ENCODE measurements at regions not wholly inside any gene's neighbourhood (a gene's known extent, or its start where the extent isn't known, plus 50 kb on each side); places are given as distances from the start of the nearest gene placed in this dataset.

- no peak for DNase-seq (ENCODE audit: low read depth in 3 of 3, low spot score in 2 of 3)
These were observed 140.6 kb downstream of the URI1 start for GRCh38 chr19:30082611-30083010.

- no peak for DNase-seq (ENCODE audit: low read depth in 3 of 3, low spot score in 2 of 3)
These were observed 141.2 kb downstream of the URI1 start for GRCh38 chr19:30083125-30083681.

DNA sequence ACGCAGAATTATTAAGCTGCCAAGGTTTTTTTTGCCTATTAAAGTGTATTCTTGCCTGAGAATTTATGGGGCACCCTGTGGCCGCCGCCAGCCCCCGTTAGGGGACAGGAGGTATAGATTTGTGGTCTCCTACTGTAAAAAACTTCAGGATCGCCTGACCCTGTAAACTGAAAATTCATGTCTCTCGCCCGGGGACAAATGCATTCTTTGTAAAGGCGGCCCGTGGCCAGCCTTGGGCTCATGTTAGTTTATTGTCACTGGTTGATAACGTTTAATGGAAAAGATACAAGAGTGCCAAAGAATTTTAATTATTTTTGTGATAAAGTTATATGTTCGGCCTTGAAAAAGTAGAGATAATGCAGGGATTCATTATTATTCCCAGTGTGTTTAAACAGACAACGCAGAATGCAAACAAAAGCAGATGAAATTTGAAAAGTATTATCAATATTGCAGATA lies 141.7 kb downstream of the URI1 start:
- DNase-seq (ENCODE audit: low read depth in 3 of 3, low spot score in 2 of 3), result no peak

DNA sequence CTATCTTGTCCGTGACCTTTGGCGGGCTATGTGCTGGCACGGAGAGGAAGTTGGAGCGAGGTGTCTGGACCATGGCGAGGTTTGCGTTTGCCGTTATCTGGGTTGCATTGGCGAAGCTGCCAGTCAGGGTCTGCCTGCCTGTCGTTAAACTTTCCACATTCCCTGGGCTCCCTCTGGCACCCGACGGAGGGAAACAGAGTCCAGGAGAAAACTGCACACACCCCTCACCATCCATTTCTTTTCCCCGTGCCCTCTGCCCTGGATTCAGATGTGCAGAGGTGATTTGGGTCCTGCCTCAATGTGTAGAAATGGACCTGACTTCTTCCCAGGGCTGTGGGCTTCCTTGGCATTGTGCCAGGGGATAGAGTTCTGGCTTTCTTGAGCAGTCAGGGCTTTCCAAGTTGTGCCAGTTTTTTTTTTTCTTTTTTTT lies 142.4 kb downstream of the URI1 start:
- DNase-seq (ENCODE audit: low read depth in 3 of 3, low spot score in 2 of 3), result no peak

- DNase-seq (ENCODE audit: low read depth in 3 of 3, low spot score in 2 of 3), result no peak
These were observed 143.4 kb downstream of the URI1 start for GRCh38 chr19:30085394-30085793.

DNA sequence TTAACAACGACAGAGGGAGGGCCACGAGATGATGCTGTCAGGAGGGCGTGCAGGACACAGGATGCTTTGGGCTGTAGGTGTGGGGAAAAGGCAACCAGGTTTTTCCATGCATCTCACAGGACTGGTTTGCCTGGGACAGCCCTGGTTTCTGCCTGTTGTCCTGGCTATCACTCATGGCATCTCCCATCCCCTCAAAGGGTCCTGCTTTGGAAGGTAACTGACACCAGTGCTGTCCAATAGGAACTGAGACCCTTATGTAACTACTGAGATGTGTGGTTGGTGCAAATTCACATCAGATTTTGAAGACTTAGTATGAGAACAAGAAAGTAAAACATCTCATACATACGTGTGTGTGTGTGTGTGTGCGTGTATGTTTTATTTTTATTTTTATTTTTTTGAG lies 144.2 kb downstream of the URI1 start:
- no peak for DNase-seq (ENCODE audit: low read depth in 3 of 3, low spot score in 2 of 3)

DNA sequence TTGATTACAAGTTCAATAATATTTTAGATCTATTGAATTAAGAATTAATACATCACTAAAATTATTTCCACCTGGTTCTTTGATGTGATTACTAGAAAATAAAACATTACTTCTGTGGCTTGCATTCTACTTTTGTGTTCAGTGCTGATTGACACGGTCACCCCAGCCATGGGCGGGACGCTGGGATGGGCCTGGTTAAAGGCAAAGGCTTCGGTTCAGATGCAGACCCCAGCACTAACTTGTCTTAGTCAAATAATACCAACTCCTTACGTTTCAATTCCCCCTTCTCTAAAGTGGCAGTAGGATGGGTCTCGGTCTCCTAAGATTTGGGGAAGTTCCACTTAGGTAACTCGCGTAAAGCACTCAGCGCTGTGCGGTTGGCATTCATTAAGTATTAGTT lies 144.9 kb downstream of the URI1 start:
- DNase-seq (ENCODE audit: low read depth in 3 of 3, low spot score in 2 of 3), result no peak

DNA sequence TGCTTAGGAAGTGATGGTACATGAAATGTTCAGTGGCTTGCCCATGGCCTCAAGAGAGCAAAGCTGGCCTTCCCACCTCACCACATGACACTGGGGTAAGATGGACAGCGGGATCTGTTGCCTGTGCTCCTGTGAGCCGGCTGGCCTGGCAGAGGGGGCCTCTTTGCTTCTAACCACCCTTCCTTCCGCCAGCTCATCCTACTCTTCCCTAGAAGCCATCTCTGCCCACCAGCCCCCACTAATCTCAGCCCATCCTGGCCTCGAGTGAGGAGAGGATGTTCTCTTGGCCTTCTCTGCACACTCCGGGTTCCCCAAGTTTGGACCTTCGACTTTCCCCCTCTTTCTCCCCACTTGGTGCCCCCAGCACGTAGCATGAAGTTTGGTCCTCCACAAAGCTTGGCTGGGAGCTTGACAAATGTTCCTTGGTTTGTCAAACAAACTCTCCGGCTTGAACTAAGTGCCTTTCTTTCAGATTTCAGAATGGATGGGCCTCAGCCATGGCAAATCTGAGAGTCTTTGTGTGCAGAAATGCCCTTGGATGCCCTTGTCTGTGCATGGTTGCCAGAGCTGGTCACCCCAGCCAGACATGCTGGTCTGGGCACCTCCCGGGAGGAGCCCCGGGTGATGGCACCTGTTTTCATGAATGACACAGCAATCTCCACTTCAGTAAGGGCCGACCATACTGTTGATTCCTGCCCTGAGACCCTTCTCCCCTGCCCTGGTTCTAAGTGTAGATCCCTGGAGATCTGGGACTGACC lies 145.5 kb downstream of the URI1 start:
- DNase-seq (ENCODE audit: low read depth in 3 of 3, low spot score in 2 of 3), result no peak

GRCh38 chr19:30088567-30088966 lies 146.5 kb downstream of the URI1 start:
- DNase-seq (ENCODE audit: low read depth in 3 of 3, low spot score in 2 of 3), result no peak

- DNase-seq (ENCODE audit: low read depth in 3 of 3, low spot score in 2 of 3), result no peak
These were observed 147.1 kb downstream of the URI1 start for GRCh38 chr19:30089086-30089665.

DNA sequence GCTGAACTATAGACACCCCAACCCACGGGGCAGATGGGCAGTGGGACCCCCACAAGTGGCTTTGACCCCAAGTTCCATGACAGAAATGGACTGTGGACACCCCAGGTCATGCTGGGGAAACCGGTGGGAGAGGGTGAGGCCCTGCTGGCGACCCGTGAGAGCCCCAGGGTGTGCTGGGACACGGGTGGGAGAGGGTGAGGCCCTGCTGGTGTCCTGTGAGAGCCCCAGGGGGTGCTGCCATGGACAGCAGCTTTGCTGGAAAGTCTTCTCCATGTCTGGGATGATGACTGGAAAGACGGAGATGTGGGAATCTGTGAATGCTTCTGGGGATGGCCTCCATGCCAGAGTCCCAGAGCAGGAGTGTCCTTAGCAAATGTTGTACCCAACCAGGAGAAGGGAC lies 148.4 kb downstream of the URI1 start:
- DNase-seq (ENCODE audit: low read depth in 3 of 3, low spot score in 2 of 3), result no peak

- DNase-seq (ENCODE audit: low read depth in 3 of 3, low spot score in 2 of 3), result no peak
These were observed 148.9 kb downstream of the URI1 start for GRCh38 chr19:30090963-30091362.

- DNase-seq (ENCODE audit: low read depth in 3 of 3, low spot score in 2 of 3), result no peak
These were observed 149.4 kb downstream of the URI1 start for GRCh38 chr19:30091456-30091855.

- DNase-seq (ENCODE audit: low read depth in 3 of 3, low spot score in 2 of 3), result no peak
These were observed 149.8 kb downstream of the URI1 start for GRCh38 chr19:30091856-30092255.

- no peak for DNase-seq (ENCODE audit: low read depth in 3 of 3, low spot score in 2 of 3)
These were observed 150.9 kb downstream of the URI1 start for GRCh38 chr19:30092721-30093569.

DNA sequence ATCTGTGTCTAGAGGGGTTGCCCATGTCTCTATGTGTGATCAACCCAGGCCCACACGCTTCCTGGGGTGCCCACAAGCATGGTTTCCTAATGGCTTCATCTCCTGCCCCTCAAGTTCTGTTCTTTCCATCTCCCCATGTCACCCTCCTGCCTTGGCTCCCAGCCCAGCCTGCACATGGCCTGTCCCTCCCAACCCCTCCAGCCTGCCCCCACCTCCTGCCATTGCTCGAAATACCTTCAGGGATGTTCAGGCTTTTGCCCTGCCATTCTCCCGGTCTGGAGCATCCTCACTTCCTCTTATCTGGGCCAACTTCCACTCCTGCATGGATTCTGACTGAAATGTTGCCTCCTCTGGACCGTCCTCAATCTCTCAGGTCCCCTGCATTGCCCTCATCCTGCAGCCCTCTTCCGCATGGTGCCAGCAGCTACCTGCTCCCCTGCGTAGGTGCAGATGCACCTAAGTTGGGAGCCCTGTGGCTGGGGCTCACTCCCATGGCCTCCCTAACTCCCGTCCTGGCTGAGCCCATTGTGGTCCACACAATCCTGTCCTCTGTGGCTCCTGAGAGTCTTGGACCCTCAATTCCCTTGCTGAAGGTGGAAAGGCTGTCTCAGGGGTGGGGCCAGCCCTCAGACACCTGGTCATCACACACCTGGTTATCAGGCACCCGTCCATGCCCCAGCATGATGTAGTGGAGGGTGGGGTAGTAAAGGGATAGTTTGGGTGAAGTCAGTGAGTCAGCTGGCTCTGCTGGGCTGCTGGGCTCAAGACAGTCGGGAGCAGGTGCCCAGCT lies 152.1 kb downstream of the URI1 start:
- no peak for DNase-seq (ENCODE audit: low read depth in 3 of 3, low spot score in 2 of 3)

DNA sequence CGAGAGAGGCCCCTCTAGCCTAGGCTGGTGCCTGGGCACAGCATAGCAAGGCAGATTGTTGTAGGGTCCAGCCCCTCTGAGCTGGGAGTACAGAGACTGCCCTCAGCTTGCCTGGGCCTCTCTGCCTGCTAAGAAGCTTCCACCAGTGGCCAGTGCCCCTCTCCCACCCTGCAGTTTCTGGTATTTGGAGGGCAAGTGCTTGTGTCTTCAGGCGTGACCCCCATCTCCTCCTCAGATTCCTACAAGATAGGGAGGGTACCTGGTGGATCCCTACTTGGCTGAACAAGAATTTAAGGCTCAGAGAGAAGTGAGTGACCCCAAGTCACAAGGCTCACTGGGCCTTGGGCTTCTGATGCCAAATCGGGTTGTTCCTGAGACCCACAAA lies 152.7 kb downstream of the URI1 start:
- no peak for DNase-seq (ENCODE audit: low read depth in 3 of 3, low spot score in 2 of 3)

- DNase-seq (ENCODE audit: low read depth in 3 of 3, low spot score in 2 of 3), result no peak
These were observed 153.1 kb downstream of the URI1 start for GRCh38 chr19:30095171-30095570.

- no peak for DNase-seq (ENCODE audit: low read depth in 3 of 3, low spot score in 2 of 3)
These were observed 154.7 kb downstream of the URI1 start for GRCh38 chr19:30096596-30097370.
